22Rv1 (cell line): ENCODE measurements at regions not wholly inside any gene's neighbourhood (a gene's known extent, or its start where the extent isn't known, plus 50 kb on each side); places are given as distances from the start of the nearest gene placed in this dataset.

Experiments used
- ZFX ChIP-seq: fragments of 450-650 bp; IDR thresholded peaks from 2 replicates; pipeline ENCODE4 v1.6.1; 2017; ENCODE audit warnings: antibody characterized with exemption, borderline replicate concordance
- TF ChIP-seq, protein P1 (sequence below): fragments of 450-650 bp; IDR thresholded peaks from 2 replicates; pipeline ENCODE4 v1.5.1; 2017; ENCODE audit warnings: mild to moderate bottlenecking

DNA sequence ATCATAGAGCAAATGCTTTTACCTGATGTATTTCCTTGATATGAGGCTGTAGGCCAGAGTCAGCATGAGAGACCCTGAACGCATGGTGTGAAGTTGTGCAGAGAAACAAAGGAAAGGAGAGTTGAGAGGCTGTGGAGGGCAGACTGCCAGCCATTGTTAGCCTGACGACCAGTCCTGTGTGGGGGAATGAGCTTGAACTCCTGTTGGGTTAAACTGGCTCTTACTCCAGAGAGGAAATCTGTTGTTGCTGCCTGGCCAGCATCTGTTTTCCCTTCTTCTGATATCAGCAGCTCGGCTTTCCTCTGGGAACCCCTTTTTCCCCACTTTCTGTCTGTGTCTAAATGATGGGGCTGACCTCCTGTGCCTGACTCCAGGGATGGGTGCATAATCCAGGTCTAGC, 158.2 kb upstream of the ZFP64 start:
- TF ChIP-seq, protein P1, sequence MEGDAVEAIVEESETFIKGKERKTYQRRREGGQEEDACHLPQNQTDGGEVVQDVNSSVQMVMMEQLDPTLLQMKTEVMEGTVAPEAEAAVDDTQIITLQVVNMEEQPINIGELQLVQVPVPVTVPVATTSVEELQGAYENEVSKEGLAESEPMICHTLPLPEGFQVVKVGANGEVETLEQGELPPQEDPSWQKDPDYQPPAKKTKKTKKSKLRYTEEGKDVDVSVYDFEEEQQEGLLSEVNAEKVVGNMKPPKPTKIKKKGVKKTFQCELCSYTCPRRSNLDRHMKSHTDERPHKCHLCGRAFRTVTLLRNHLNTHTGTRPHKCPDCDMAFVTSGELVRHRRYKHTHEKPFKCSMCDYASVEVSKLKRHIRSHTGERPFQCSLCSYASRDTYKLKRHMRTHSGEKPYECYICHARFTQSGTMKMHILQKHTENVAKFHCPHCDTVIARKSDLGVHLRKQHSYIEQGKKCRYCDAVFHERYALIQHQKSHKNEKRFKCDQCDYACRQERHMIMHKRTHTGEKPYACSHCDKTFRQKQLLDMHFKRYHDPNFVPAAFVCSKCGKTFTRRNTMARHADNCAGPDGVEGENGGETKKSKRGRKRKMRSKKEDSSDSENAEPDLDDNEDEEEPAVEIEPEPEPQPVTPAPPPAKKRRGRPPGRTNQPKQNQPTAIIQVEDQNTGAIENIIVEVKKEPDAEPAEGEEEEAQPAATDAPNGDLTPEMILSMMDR: no peak
- TF ChIP-seq ZFX: no peak
